NT2/D1 (cell line): ENCODE measurements at regions not wholly inside any gene's neighbourhood (a gene's known extent, or its start where the extent isn't known, plus 50 kb on each side); places are given as distances from the start of the nearest gene placed in this dataset.

ENCODE experiments used
- SUZ12 ChIP-seq: IDR thresholded peaks from 2 replicates; pipeline ENCODE4 v1.6.1; 2011; ENCODE audit not compliant: insufficient read length, insufficient read depth; ENCODE audit errors: extremely low read depth
- YY1 ChIP-seq: IDR thresholded peaks from 2 replicates; pipeline ENCODE4 v1.6.1; 2011; ENCODE audit not compliant: insufficient read length, insufficient read depth

GRCh38 chr2:45167920-45168629 lies 158.8 kb upstream of the SIX2 start:
- TF ChIP-seq YY1 (no peak), SUZ12 (no peak)
